ENCODE measurements at regions not wholly inside any gene's neighbourhood (a gene's known extent, or its start where the extent isn't known, plus 50 kb on each side); places are given as distances from the start of the nearest gene placed in this dataset.
"Not testable (repeated sequence)": the region's sequence is repeated elsewhere in the genome, so short reads cannot be mapped to it uniquely, and the experiment has no call there.

DNA sequence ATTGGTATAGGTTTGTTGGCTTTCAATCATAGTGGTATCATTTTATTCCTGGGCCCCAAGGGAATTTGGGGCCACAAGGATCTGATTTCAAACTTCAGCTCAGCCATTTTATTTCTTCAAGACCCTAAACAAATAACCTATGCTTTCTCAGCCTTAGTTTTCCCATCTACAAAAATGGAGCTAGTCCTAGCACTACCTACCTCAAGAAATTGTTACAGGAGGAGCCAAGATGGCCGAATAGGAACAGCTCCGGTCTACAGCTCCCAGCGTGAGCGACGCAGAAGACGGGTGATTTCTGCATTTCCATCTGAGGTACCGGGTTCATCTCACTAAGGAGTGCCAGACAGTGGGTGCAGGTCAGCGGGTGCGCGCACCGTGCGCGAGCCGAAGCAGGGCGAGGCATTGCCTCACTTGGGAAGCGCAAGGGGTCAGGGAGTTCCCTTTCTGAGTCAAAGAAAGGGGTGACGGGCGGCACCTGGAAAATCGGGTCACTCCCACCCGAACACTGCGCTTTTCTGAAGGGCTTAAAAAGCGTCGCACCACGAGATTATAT lies 143.5 kb downstream of the CCDC34 start:
- peak; percentile 87 for ATAC-seq
- Histone ChIP-seq H3K27ac (ENCODE audit: extremely low read depth, low read depth, low read length) (peak overlapping the region; percentile 76), H3K4me3 (peak overlapping the region; percentile 35), H3K4me2 (ENCODE audit: insufficient read depth, low read length) (peak overlapping the region; percentile 86), H3K4me1 (replicated peaks in 1 of 2; ENCODE audit: control insufficient read depth in 2 of 2, insufficient read depth in 2 of 2, low read length in 2 of 2) (peaks cover 4 to 12% of the 10 kb centered on the region in 2 experiments; a peak in 3 of 5 replicates), H3K9ac (ENCODE audit: insufficient read depth in 1 of 2, low read depth in 2 of 2, low read length in 2 of 2) (peak overlapping the region; percentile 15 to 70; a peak in 3 of 4 replicates), H2AFZ (ENCODE audit: low read depth, low read length) (peak overlapping the region; percentile 99)
- H3K9me3 ChIP-seq (replicated peaks; ENCODE audit: control insufficient read depth, insufficient read depth, low read depth, low read length); H3K27me3 ChIP-seq (ENCODE audit: control insufficient read depth in 2 of 2, insufficient read depth in 2 of 2, low read length in 2 of 2); H4K20me1 ChIP-seq (replicated peaks; ENCODE audit: control insufficient read depth, insufficient read depth, low read length); H3K9me1 ChIP-seq (ENCODE audit: control insufficient read depth, insufficient read depth, low read length); H3K36me3 ChIP-seq (ENCODE audit: control insufficient read depth, insufficient read depth, low read length); H3K79me2 ChIP-seq (ENCODE audit: control insufficient read depth, insufficient read depth, low read length); FAIRE-seq; CTCF ChIA-PET (ENCODE audit: low intra/inter-chr PET ratio); in situ Hi-C loops (cut with MboI); intact Hi-C loops (cut with micrococcal nuclease); TF ChIP-seq ID3, ATF1 (CRISPR knock-in tag; IDR thresholded peaks at IDR 0.05): not testable (repeated sequence)
- WGBS (ENCODE audit: insufficient coverage, low coverage, missing lambda C conversion rate), result 0% methylated on average over 2 of the region's 24 CpGs
- POLR2A ChIA-PET, result interaction anchor here (0.6 to 1.1 kb wide), 2 partner anchors 10 to 14 kb away, joined by 4 to 9 read pairs; no protein-coding TSS in a partner anchor
- TSS peak; percentile 64 for BruUV-seq (replicated peaks)
- peak in 1 of 4 experiments; percentile 27 for DNase-seq (ENCODE audit: extremely low read depth in 1 of 4, low spot score in 3 of 4)
- TF ChIP-seq POLR2A (conservative IDR thresholded peaks at IDR 0.05) (peak; percentile 65), ZFX (CRISPR knock-in tag; IDR thresholded peaks at IDR 0.05) (0 out of 2 replicates have a peak, but pooled peaks have one; percentile 22), ID3 (tag; IDR thresholded peaks at IDR 0.05) (0 out of 2 replicates have a peak, but pooled peaks have one; percentile 36), RBFOX2 (IDR thresholded peaks at IDR 0.05; ENCODE audit: low read depth, low read length) (0 out of 2 replicates have a peak, but pooled peaks have one; percentile 22), SUPT5H (IDR thresholded peaks at IDR 0.05) (peak; percentile 49; the same call in 1 of the 2 replicates), GTF2A2 (tag; IDR thresholded peaks at IDR 0.05) (0 out of 2 replicates have a peak, but pooled peaks have one; percentile 25), ATF1 (tag; IDR thresholded peaks at IDR 0.05) (peak; percentile 38; the same call in 1 of the 2 replicates), NRF1 (conservative IDR thresholded peaks at IDR 0.05 in 1 of 2, IDR thresholded peaks at IDR 0.05 in 1 of 2) (peak; percentile 43 to 60; a peak in 3 of 4 replicates), NFRKB (IDR thresholded peaks at IDR 0.05; ENCODE audit: low read depth) (peak; percentile 90), PHF8 (IDR thresholded peaks at IDR 0.05; ENCODE audit: borderline replicate concordance, low read length) (peak; percentile 10; the same call in 1 of the 2 replicates), YY1 (IDR thresholded peaks at IDR 0.05; ENCODE audit: borderline replicate concordance in 1 of 3, control insufficient read depth in 1 of 3, extremely low read depth in 1 of 3, insufficient read depth in 3 of 3, insufficient read length in 1 of 3, insufficient replicate concordance in 2 of 3, low read depth in 1 of 3, low read length in 2 of 3) (peak in 1 of 3 experiments; percentile 65)

Data from K562 (cell line).